ENCODE measurements at regions not wholly inside any gene's neighbourhood (a gene's known extent, or its start where the extent isn't known, plus 50 kb on each side); places are given as distances from the start of the nearest gene placed in this dataset.

DNA sequence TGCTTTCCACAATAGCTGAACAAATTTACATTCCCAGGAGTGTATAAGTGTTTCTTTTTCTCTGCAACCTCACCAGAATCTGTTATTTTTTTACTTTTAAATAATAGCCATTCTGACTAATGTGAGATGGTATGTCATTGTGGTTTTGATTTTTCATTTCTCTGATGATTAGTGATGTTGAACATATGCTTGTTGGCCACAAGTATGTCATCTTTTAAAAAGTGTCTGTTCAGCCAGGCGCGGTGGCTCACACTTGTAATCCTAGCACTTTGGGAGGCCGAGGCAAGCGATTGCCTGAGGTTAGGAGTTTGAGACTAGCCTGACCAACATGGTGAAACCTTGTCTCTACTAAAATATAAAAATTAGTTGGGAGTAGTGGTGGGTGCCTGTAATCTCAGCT is 619.3 kb downstream of the SI start:
- Histone ChIP-seq H3K4me1 (ENCODE audit: control insufficient read depth in 1 of 2, insufficient read depth in 2 of 2, low read length in 2 of 2) (no peaks in the 10 kb centered on the region), H3K9ac (ENCODE audit: low read length) (no peak overlapping the region), H3K79me2 (ENCODE audit: insufficient read depth, low read length) (no peaks in the 10 kb centered on the region), H3K4me3 (replicated peaks in 1 of 2; ENCODE audit: low read depth in 1 of 2, low read length in 2 of 2) (no peak overlapping the region), H4K20me1 (ENCODE audit: insufficient read depth) (no peaks in the 10 kb centered on the region), H3K9me2 (ENCODE audit: insufficient read depth) (no peaks in the 10 kb centered on the region), H2AFZ (ENCODE audit: low read depth, low read length, poor library complexity, severe bottlenecking) (no peak overlapping the region), H3K27ac (ENCODE audit: low read depth, low read length) (no peak overlapping the region), H3K36me3 (ENCODE audit: control insufficient read depth in 1 of 2, insufficient read depth in 2 of 2, low read length in 2 of 2) (no peaks in the 10 kb centered on the region), H3K27me3 (ENCODE audit: insufficient read depth, low read length) (no peaks in the 10 kb centered on the region), H3K4me2 (ENCODE audit: low read length) (no peak overlapping the region), H3K9me3 (ENCODE audit: control insufficient read depth in 1 of 2, insufficient read depth in 1 of 2, low read depth in 1 of 2, low read length in 2 of 2) (no peaks in the 10 kb centered on the region)
- intact Hi-C loops (cut with micrococcal nuclease), result no loop called here
- POLR2A ChIA-PET, result no interaction called here
- ATAC-seq, result no peak
- no peak for DNase-seq (ENCODE audit: low read depth, low spot score)
- no TSS peak for BruUV-seq (replicated peaks)
- CTCF ChIA-PET, result no interaction called here
- RAD21 ChIA-PET (ENCODE audit: low non-redundant PET in 1 of 2, low total read pairs in 2 of 2, uncharacterized antibody in 2 of 2, unreplicated experiment in 2 of 2), result no interaction called here
- TF ChIP-seq SRF (IDR thresholded peaks at IDR 0.05; ENCODE audit: low read depth), result no peak

DNA sequence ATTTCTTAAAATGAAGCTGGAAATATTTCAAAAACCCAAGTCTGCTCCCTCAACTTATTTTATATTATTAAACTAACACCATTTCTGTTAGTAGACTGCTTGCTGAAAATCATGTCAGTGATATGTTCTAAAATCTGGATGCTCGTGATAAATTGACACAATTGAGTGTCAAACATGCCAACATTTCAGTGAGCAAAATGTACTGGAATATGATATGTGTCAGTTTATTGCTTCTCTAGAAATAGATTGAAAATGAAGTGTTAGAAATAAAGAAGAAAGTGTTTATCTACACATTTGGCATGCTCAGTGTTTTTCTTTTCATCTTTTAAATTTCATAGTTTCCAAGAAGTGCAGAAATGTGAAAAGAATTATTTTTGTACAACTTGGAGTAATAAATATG is 624.6 kb downstream of the SI start:
- CTCF ChIA-PET, result no interaction called here
- no TSS peak for BruUV-seq (replicated peaks)
- intact Hi-C loops (cut with micrococcal nuclease), result no loop called here

DNA sequence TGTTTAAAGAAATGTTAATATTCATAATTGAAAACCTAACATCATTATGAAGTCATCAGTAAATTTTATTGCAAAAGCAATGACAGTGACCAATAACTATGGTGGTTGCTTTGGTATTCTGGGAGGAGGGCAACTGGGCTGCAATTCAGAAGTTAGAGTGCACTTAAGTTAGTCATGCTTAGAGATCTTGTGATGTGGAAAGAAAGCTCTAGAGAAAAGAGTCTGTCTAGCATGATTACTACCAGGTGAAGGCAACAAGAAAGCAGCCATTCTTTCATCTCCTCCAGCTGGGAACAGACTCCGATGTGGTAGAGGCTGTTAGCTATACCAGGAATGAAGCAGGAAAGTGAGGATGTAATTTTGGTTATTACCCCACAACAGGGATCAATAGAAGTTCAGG is 625.6 kb downstream of the SI start:
- POLR2A ChIA-PET, result no interaction called here
- intact Hi-C loops (cut with micrococcal nuclease), result no loop called here
- H3K27me3 ChIP-seq (ENCODE audit: insufficient read depth, low read length), result no peaks in the 10 kb centered on the region
- no peaks in the 10 kb centered on the region for H3K9me2 ChIP-seq (ENCODE audit: insufficient read depth)
- no peak for ATAC-seq
- RAD21 ChIA-PET (ENCODE audit: low non-redundant PET in 1 of 2, low total read pairs in 2 of 2, uncharacterized antibody in 2 of 2, unreplicated experiment in 2 of 2), result no interaction called here
- H2AFZ ChIP-seq (ENCODE audit: low read depth, low read length, poor library complexity, severe bottlenecking), result no peak overlapping the region
- no peak for TF ChIP-seq JUND (IDR thresholded peaks at IDR 0.05)
- TF ChIP-seq, protein P1, sequence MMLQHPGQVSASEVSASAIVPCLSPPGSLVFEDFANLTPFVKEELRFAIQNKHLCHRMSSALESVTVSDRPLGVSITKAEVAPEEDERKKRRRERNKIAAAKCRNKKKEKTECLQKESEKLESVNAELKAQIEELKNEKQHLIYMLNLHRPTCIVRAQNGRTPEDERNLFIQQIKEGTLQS (IDR thresholded peaks at IDR 0.05), result no peak
- TF ChIP-seq CEBPB (IDR thresholded peaks at IDR 0.05; ENCODE audit: low read depth), result no peak
- TF ChIP-seq RAD21 (IDR thresholded peaks at IDR 0.05; ENCODE audit: low read depth), result no peak
- TF ChIP-seq, protein P2, sequence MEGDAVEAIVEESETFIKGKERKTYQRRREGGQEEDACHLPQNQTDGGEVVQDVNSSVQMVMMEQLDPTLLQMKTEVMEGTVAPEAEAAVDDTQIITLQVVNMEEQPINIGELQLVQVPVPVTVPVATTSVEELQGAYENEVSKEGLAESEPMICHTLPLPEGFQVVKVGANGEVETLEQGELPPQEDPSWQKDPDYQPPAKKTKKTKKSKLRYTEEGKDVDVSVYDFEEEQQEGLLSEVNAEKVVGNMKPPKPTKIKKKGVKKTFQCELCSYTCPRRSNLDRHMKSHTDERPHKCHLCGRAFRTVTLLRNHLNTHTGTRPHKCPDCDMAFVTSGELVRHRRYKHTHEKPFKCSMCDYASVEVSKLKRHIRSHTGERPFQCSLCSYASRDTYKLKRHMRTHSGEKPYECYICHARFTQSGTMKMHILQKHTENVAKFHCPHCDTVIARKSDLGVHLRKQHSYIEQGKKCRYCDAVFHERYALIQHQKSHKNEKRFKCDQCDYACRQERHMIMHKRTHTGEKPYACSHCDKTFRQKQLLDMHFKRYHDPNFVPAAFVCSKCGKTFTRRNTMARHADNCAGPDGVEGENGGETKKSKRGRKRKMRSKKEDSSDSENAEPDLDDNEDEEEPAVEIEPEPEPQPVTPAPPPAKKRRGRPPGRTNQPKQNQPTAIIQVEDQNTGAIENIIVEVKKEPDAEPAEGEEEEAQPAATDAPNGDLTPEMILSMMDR (IDR thresholded peaks at IDR 0.05 in 2 of 3, conservative IDR thresholded peaks at IDR 0.05 in 1 of 3; ENCODE audit: borderline replicate concordance in 1 of 3, insufficient read depth in 1 of 3, low read depth in 2 of 3, low read length in 2 of 3), result no peak
- no peak for TF ChIP-seq SIN3A (IDR thresholded peaks at IDR 0.05; ENCODE audit: low read depth)
- no peak for DNase-seq (ENCODE audit: low read depth, low spot score)
- CTCF ChIA-PET, result no interaction called here
- H4K20me1 ChIP-seq (ENCODE audit: insufficient read depth), result no peaks in the 10 kb centered on the region
- H3K79me2 ChIP-seq (ENCODE audit: insufficient read depth, low read length), result no peaks in the 10 kb centered on the region
- no peaks in the 10 kb centered on the region for H3K36me3 ChIP-seq (ENCODE audit: control insufficient read depth in 1 of 2, insufficient read depth in 2 of 2, low read length in 2 of 2)
- no peaks in the 10 kb centered on the region for H3K4me1 ChIP-seq (ENCODE audit: control insufficient read depth in 1 of 2, insufficient read depth in 2 of 2, low read length in 2 of 2)
- H3K4me2 ChIP-seq (ENCODE audit: low read length), result no peak overlapping the region
- no peaks in the 10 kb centered on the region for H3K9me3 ChIP-seq (ENCODE audit: control insufficient read depth in 1 of 2, insufficient read depth in 1 of 2, low read depth in 1 of 2, low read length in 2 of 2)
- BruUV-seq (replicated peaks), result no TSS peak
- H3K9ac ChIP-seq (ENCODE audit: low read length), result no peak overlapping the region
- H3K27ac ChIP-seq (ENCODE audit: low read depth, low read length), result no peak overlapping the region
- no peak overlapping the region for H3K4me3 ChIP-seq (replicated peaks in 1 of 2; ENCODE audit: low read depth in 1 of 2, low read length in 2 of 2)

More for the DNA sequence above, 624.6 kb downstream of the SI start:
- no peak overlapping the region for H2AFZ ChIP-seq (ENCODE audit: low read depth, low read length, poor library complexity, severe bottlenecking)
- no peak for ATAC-seq
- H3K4me3 ChIP-seq (replicated peaks in 1 of 2; ENCODE audit: low read depth in 1 of 2, low read length in 2 of 2), result no peak overlapping the region
- H4K20me1 ChIP-seq (ENCODE audit: insufficient read depth), result no peaks in the 10 kb centered on the region
- H3K9me3 ChIP-seq (ENCODE audit: control insufficient read depth in 1 of 2, insufficient read depth in 1 of 2, low read depth in 1 of 2, low read length in 2 of 2), result no peaks in the 10 kb centered on the region
- H3K4me2 ChIP-seq (ENCODE audit: low read length), result no peak overlapping the region
- H3K4me1 ChIP-seq (ENCODE audit: control insufficient read depth in 1 of 2, insufficient read depth in 2 of 2, low read length in 2 of 2), result no peaks in the 10 kb centered on the region
- H3K36me3 ChIP-seq (ENCODE audit: control insufficient read depth in 1 of 2, insufficient read depth in 2 of 2, low read length in 2 of 2), result no peaks in the 10 kb centered on the region
- ChIA-PET RAD21 (ENCODE audit: low non-redundant PET in 1 of 2, low total read pairs in 2 of 2, uncharacterized antibody in 2 of 2, unreplicated experiment in 2 of 2) (no interaction called here), POLR2A (no interaction called here)
- no peaks in the 10 kb centered on the region for H3K9me2 ChIP-seq (ENCODE audit: insufficient read depth)
- no peak for DNase-seq (ENCODE audit: low read depth, low spot score)
- H3K9ac ChIP-seq (ENCODE audit: low read length), result no peak overlapping the region
- H3K27ac ChIP-seq (ENCODE audit: low read depth, low read length), result no peak overlapping the region
- H3K79me2 ChIP-seq (ENCODE audit: insufficient read depth, low read length), result no peaks in the 10 kb centered on the region
- H3K27me3 ChIP-seq (ENCODE audit: insufficient read depth, low read length), result no peaks in the 10 kb centered on the region
- no peak for TF ChIP-seq CBX3 (IDR thresholded peaks at IDR 0.05; ENCODE audit: low read depth)
- TF ChIP-seq, protein P1 (IDR thresholded peaks at IDR 0.05), result no peak
- no peak for TF ChIP-seq FOSL1 (IDR thresholded peaks at IDR 0.05; ENCODE audit: low read depth)
- no peak for TF ChIP-seq CEBPB (IDR thresholded peaks at IDR 0.05; ENCODE audit: low read depth)

Measured in HCT116 (cell line).